ENCODE measurements at regions not wholly inside any gene's neighbourhood (a gene's known extent, or its start where the extent isn't known, plus 50 kb on each side); places are given as distances from the start of the nearest gene placed in this dataset.

DNA sequence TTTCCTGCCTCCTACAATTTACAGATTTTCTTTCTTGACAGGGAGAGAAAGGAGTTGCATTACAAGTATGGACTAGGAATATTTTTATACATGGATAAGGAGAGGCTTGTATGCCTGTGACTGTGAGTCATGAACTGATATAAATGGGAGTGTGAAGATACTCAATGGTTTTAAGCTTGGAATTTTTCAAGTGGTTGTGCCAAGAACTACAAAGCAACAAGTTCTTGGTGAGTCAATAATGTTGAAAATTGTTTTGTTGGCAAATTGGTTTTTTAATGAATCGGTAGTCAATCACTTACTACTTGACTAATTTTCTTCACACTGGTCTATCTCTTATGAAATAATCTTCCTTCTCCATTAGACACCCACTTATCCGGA, 58.9 kb upstream of the HMGA2 start (continued):
- TF ChIP-seq PHF20 (IDR thresholded peaks at IDR 0.05; ENCODE audit: partially characterized antibody) (no peak), HNRNPK (IDR thresholded peaks at IDR 0.05; ENCODE audit: low read depth, low read length, poor library complexity, severe bottlenecking) (no peak), RNF2 (IDR thresholded peaks at IDR 0.05) (no peak)

DNA sequence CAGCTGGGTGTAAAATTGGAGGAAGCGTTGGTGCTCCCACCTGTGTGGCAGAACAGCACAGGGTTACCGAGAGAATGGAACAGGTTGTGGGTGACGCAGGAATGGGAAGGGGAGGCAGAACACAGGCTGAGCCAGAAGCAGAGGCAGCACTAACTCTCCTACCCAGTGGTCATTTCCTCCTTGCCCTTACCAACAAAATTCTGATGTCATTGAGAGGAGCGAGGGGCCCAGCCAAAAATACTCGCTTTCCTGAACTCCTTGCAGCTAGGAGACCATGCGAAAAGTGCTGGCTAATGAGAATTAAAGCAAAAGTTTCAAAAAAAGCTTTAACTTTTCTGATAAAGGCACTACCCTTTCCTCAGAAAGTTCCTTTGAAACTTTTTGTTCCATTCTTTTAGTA, 54.4 kb upstream of the HMGA2 start:
- intact Hi-C loops (cut with micrococcal nuclease) = no loop called here
- H3K27ac ChIP-seq (ENCODE audit: extremely low read depth, low read depth, low read length) = no peak overlapping the region
- H2AFZ ChIP-seq (ENCODE audit: low read depth, low read length) = no peak overlapping the region
- ATAC-seq (no peak), FAIRE-seq (no peak), DNase-seq (ENCODE audit: extremely low read depth in 1 of 4, low spot score in 3 of 4) (no peak)
- H3K79me2 ChIP-seq (ENCODE audit: control insufficient read depth, insufficient read depth, low read length) = no peaks in the 10 kb centered on the region
- H3K9me1 ChIP-seq (ENCODE audit: control insufficient read depth, insufficient read depth, low read length) = no peaks in the 10 kb centered on the region
- H4K20me1 ChIP-seq (replicated peaks; ENCODE audit: control insufficient read depth, insufficient read depth, low read length) = no peaks in the 10 kb centered on the region
- TF ChIP-seq ZBTB1 (CRISPR knock-in tag; IDR thresholded peaks at IDR 0.05; ENCODE audit: borderline replicate concordance, low read depth) (no peak), NCOA6 (IDR thresholded peaks at IDR 0.05) (no peak)
- BruUV-seq (replicated peaks) = no TSS peak
- H3K9ac ChIP-seq (ENCODE audit: insufficient read depth in 1 of 2, low read depth in 2 of 2, low read length in 2 of 2) = no peak overlapping the region
- H3K36me3 ChIP-seq (ENCODE audit: control insufficient read depth, insufficient read depth, low read length) = no peaks in the 10 kb centered on the region
- in situ Hi-C loops (cut with MboI) = no loop called here
- no peak overlapping the region for H3K4me3 ChIP-seq
- POLR2A ChIA-PET = interaction anchor here (0.6 kb wide), 1 partner anchor 25 kb away, joined by 3 read pairs; no protein-coding TSS in a partner anchor
- no peaks in the 10 kb centered on the region for H3K9me3 ChIP-seq (replicated peaks; ENCODE audit: control insufficient read depth, insufficient read depth, low read depth, low read length)
- 0% methylated on average over 5 of the region's 6 CpGs for WGBS (ENCODE audit: insufficient coverage, low coverage, missing lambda C conversion rate)
- no peaks in the 10 kb centered on the region for H3K4me1 ChIP-seq (replicated peaks in 1 of 2; ENCODE audit: control insufficient read depth in 2 of 2, insufficient read depth in 2 of 2, low read length in 2 of 2)
- no peak overlapping the region for H3K4me2 ChIP-seq (ENCODE audit: insufficient read depth, low read length)
- H3K27me3 ChIP-seq (ENCODE audit: control insufficient read depth in 2 of 2, insufficient read depth in 2 of 2, low read length in 2 of 2) = no peaks in the 10 kb centered on the region
- CTCF ChIA-PET (ENCODE audit: low intra/inter-chr PET ratio) = no interaction called here
